ENCODE measurements at regions not wholly inside any gene's neighbourhood (a gene's known extent, or its start where the extent isn't known, plus 50 kb on each side); places are given as distances from the start of the nearest gene placed in this dataset.

DNA sequence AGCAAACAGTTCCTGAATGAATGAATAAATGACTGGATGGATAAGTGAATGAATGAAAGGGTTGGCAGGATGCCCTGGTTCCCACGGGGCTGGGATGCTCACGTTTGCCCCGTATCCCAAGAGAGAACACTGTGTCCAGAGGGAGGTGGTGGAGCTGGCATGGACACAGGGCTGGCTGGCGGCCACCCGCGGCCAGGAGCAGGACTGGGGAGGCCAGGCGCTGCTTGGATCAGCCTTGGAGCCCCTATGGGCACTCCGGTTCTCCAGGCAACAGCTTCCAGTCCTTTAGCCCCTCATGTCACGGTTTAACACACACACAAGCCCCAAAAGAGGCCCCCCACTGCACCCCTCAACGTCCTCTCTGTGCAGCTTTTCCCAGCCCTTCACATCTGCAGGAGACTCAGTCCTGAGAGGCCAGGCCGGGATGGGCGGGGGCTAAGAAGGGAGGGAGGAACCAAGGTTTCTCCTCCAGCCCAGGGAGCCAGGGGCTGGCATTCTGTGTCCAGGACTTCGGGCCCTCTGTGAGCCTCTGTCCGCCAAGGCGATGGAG is 86.0 kb upstream of the ALDH1L1 start:
- H3K27ac Mint-ChIP-seq (ENCODE audit: unreplicated experiment), result no peak overlapping the region
- no peaks in the 10 kb centered on the region for H3K27me3 Mint-ChIP-seq (ENCODE audit: low read depth)
- no peak overlapping the region for H3K4me3 Mint-ChIP-seq
- H3K9me3 Mint-ChIP-seq, result no peaks in the 10 kb centered on the region
- TF ChIP-seq, protein P1, sequence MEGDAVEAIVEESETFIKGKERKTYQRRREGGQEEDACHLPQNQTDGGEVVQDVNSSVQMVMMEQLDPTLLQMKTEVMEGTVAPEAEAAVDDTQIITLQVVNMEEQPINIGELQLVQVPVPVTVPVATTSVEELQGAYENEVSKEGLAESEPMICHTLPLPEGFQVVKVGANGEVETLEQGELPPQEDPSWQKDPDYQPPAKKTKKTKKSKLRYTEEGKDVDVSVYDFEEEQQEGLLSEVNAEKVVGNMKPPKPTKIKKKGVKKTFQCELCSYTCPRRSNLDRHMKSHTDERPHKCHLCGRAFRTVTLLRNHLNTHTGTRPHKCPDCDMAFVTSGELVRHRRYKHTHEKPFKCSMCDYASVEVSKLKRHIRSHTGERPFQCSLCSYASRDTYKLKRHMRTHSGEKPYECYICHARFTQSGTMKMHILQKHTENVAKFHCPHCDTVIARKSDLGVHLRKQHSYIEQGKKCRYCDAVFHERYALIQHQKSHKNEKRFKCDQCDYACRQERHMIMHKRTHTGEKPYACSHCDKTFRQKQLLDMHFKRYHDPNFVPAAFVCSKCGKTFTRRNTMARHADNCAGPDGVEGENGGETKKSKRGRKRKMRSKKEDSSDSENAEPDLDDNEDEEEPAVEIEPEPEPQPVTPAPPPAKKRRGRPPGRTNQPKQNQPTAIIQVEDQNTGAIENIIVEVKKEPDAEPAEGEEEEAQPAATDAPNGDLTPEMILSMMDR (conservative IDR thresholded peaks at IDR 0.05), result no peak
- H3K36me3 Mint-ChIP-seq (ENCODE audit: low read depth), result no peaks in the 10 kb centered on the region
- H3K4me1 Mint-ChIP-seq, result peaks cover 23% of the 10 kb centered on the region
- no peak for DNase-seq (ENCODE audit: low read depth, low spot score)

DNA sequence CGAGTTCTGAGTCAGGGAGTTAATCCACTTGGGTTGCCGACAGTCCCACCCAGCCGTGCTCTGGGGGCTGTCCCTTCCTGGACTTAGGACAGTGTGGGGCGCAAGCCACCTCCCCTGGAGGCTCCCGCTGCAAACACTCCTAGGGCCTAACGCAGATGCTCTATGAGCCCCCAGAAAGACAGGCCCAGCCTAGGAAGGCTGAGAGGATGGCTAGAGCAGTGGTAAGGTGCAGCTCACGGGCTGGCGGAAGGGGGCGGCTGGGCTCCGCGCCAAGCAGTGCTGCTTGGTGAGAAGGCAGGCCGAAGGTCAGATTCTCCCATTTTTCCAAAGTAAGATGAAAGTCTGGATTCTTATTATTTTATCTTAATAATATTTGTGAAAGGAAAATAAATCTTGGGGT is 84.6 kb upstream of the ALDH1L1 start:
- no peaks in the 10 kb centered on the region for H3K27me3 Mint-ChIP-seq (ENCODE audit: low read depth)
- H3K4me1 Mint-ChIP-seq, result peaks cover 30% of the 10 kb centered on the region
- TF ChIP-seq, protein P1 (conservative IDR thresholded peaks at IDR 0.05), result no peak
- H3K36me3 Mint-ChIP-seq (ENCODE audit: low read depth), result no peaks in the 10 kb centered on the region
- no peak for DNase-seq (ENCODE audit: low read depth, low spot score)
- no peak overlapping the region for H3K4me3 Mint-ChIP-seq
- no peak overlapping the region for H3K27ac Mint-ChIP-seq (ENCODE audit: unreplicated experiment)
- H3K9me3 Mint-ChIP-seq, result no peaks in the 10 kb centered on the region

DNA sequence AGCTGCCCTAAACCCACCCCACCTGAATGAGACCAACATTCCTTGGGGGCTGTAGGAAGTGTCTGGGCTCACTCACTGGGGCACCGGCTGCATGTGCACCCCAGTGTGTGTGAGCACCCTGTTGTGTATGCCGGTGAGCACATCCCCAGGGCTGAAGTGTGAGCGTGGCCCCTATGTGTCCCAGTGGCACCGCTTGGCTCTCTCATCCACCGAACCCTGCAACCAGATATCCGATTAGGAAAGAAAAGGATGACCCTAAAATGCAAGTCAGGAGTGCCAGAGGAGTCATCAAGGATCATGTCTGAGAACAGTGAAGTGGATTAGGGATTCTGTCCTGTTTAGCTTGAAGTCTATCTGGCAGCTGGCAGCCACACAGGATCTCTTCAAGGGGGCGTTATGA is 84.0 kb upstream of the ALDH1L1 start:
- no peak for DNase-seq (ENCODE audit: low read depth, low spot score)
- no peak overlapping the region for H3K27ac Mint-ChIP-seq (ENCODE audit: unreplicated experiment)
- H3K4me1 Mint-ChIP-seq, result peaks cover 30% of the 10 kb centered on the region
- TF ChIP-seq, protein P1 (conservative IDR thresholded peaks at IDR 0.05), result no peak
- H3K4me3 Mint-ChIP-seq, result no peak overlapping the region
- no peaks in the 10 kb centered on the region for H3K36me3 Mint-ChIP-seq (ENCODE audit: low read depth)
- H3K9me3 Mint-ChIP-seq, result no peaks in the 10 kb centered on the region
- H3K27me3 Mint-ChIP-seq (ENCODE audit: low read depth), result no peaks in the 10 kb centered on the region

DNA sequence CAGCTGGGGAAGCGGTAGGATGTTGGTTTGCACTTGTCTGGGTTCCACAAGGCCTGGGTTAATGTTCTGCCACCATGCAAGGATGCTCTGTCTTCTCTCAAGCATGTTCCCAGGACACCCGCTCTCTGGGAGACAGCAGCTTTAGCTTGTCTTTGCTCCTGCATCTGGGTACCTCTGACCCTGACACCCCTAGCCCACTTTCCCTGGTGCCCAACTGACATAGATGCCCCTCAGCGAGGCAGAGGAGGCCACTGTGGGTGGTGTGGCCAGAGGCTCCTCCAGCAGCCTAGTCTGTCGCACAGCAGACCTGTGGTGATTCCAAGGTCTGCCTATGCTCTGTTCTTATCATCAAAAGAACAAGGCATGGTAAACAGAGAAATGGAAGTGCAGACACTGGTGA is 83.6 kb upstream of the ALDH1L1 start:
- H3K27me3 Mint-ChIP-seq (ENCODE audit: low read depth), result no peaks in the 10 kb centered on the region
- no peak overlapping the region for H3K4me3 Mint-ChIP-seq
- no peak overlapping the region for H3K27ac Mint-ChIP-seq (ENCODE audit: unreplicated experiment)
- DNase-seq (ENCODE audit: low read depth, low spot score), result no peak
- peaks cover 32% of the 10 kb centered on the region for H3K4me1 Mint-ChIP-seq
- TF ChIP-seq, protein P1 (conservative IDR thresholded peaks at IDR 0.05), result no peak
- no peaks in the 10 kb centered on the region for H3K36me3 Mint-ChIP-seq (ENCODE audit: low read depth)
- H3K9me3 Mint-ChIP-seq, result no peaks in the 10 kb centered on the region

DNA sequence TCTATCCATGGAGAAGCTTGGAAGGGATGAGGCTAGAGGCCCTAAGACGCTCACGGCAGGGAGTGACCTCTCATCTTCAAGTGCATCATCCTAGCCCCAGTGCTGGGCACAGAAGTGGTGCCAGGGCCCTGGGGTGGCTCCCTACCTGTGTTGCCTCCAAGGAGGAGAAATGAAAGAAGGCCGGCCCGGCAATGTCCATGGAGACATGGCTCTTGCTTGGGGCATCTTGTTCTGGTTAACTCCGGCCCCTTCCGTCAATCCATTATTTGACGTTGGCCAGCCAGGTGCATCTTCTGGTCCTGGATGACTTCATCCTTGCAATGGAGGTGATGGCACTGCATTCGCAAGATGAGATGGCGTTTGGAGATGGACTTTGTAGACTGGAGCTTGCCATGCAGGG is 83.2 kb upstream of the ALDH1L1 start:
- Mint-ChIP-seq H3K27ac (ENCODE audit: unreplicated experiment) (no peak overlapping the region), H3K4me1 (peaks cover 35% of the 10 kb centered on the region), H3K9me3 (no peaks in the 10 kb centered on the region), H3K27me3 (ENCODE audit: low read depth) (no peaks in the 10 kb centered on the region), H3K4me3 (no peak overlapping the region), H3K36me3 (ENCODE audit: low read depth) (no peaks in the 10 kb centered on the region)
- TF ChIP-seq, protein P1 (conservative IDR thresholded peaks at IDR 0.05), result no peak
- no peak for DNase-seq (ENCODE audit: low read depth, low spot score)

DNA sequence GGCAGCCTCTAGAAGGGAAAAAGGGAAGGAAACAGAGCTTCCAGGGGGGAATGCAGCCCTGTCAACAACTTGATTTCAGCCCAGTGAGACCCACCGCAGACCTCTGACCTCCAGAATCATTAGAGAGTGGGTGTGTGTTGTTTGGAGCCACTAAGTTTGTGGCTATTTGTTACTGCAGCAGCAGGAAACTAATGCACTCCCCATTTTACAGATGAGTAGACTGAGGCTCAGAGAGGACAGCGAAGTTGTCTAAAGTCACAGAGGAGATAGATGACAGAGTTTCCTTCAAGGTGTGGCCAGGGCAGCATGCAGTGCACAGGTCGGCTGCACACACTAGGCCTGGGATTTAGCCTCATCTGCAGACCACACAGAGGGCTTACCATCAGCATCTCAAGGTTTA is 81.8 kb upstream of the ALDH1L1 start:
- no peaks in the 10 kb centered on the region for H3K36me3 Mint-ChIP-seq (ENCODE audit: low read depth)
- no peaks in the 10 kb centered on the region for H3K27me3 Mint-ChIP-seq (ENCODE audit: low read depth)
- no peak for DNase-seq (ENCODE audit: low read depth, low spot score)
- H3K9me3 Mint-ChIP-seq, result no peaks in the 10 kb centered on the region
- H3K4me1 Mint-ChIP-seq, result peaks cover 25% of the 10 kb centered on the region
- H3K27ac Mint-ChIP-seq (ENCODE audit: unreplicated experiment), result no peak overlapping the region
- TF ChIP-seq, protein P1 (conservative IDR thresholded peaks at IDR 0.05), result no peak
- no peak overlapping the region for H3K4me3 Mint-ChIP-seq

All from neural crest cell (in vitro differentiated cells).